A549 (cell line): ENCODE measurements at regions not wholly inside any gene's neighbourhood (a gene's known extent, or its start where the extent isn't known, plus 50 kb on each side); places are given as distances from the start of the nearest gene placed in this dataset.

ENCODE experiments used
- ATAC-seq, 2 experiments: fragments of 200-7000 bp in 1 of 2; fragments of >200 bp in 1 of 2; cut with Nextera tagmentation in 1 of 2; cut with Tn5 transposase in 1 of 2; 3 replicates each; pipeline versions ENCODE4 v1.8.0 to v1.9.1; 2018 to 2020; ENCODE audit warnings: mild to moderate bottlenecking in 1 of 2, moderate library complexity in 1 of 2
- CTCF ChIA-PET: fragments of 300-600 bp; sonication (Branson Sonifier 250); formaldehyde crosslinking; extraction: SDS; loops from one replicate; lab custom pipeline; 2021; ENCODE audit warnings: antibody characterized with exemption, inconsistent platforms; lab: Yijun Ruan, JAX
- POLR2A ChIA-PET: fragments of 350-600 bp; formaldehyde crosslinking; extraction: SDS; loops from one replicate; lab custom pipeline; 2021; ENCODE audit warnings: antibody characterized with exemption, inconsistent platforms; lab: Yijun Ruan, JAX
- DNase-seq, 2 experiments: peaks; one replicate each; pipeline versions ENCODE4 v3.0.0 to v3.0.0-alpha.2; 2011 to 2016; ENCODE audit warnings: low read depth in 1 of 2, low spot score in 1 of 2
- FAIRE-seq: peaks from 2 replicates; lab custom pipeline; 2011; peaks lifted over from hg19 to GRCh38; lab: Jason Lieb, UNC
- H3K27ac ChIP-seq, 2 experiments: fragments of >200 bp; sonication (Bioruptor Twin); formaldehyde crosslinking; 3 replicates each; pipeline ENCODE4 v1.5.1; 2016 to 2017
- H3K4me1 ChIP-seq: fragments of >200 bp; sonication (Bioruptor Twin); formaldehyde crosslinking; 3 replicates; pipeline ENCODE4 v1.6.1; 2016
- H3K4me2 ChIP-seq: fragments of >200 bp; sonication (Bioruptor Twin); formaldehyde crosslinking; 3 replicates; pipeline ENCODE4 v1.6.1; 2016
- H3K4me3 ChIP-seq: fragments of >200 bp; sonication (Bioruptor Twin); formaldehyde crosslinking; 3 replicates; pipeline ENCODE4 v1.5.1; 2016
- H3K9me3 ChIP-seq: fragments of >200 bp; sonication (Bioruptor Twin); formaldehyde crosslinking; 3 replicates; pipeline ENCODE4 v1.6.1; 2016
- BHLHE40 ChIP-seq: IDR thresholded peaks from 2 replicates; pipeline ENCODE4 v1.6.1; 2012; ENCODE audit warnings: low read depth, low read length, inconsistent platforms
- CHD2 ChIP-seq: fragments of 150-350 bp; IDR thresholded peaks from 2 replicates; pipeline ENCODE4 v1.6.1; 2014; ENCODE audit warnings: low read length; ENCODE audit not compliant: partially characterized antibody
- CHD4 ChIP-seq: fragments of 200-600 bp; sonication (generic); IDR thresholded peaks from 2 replicates; pipeline ENCODE4 v1.6.1; 2016; ENCODE audit warnings: antibody characterized with exemption, mild to moderate bottlenecking, borderline replicate concordance
- EHF ChIP-seq: fragments of 250-450 bp; sonication (Bioruptor Pico); IDR thresholded peaks from 2 replicates; pipeline ENCODE4 v1.5.0; 2020; ENCODE audit warnings: mild to moderate bottlenecking
- EHMT2 ChIP-seq: fragments of 200-600 bp; sonication (generic); IDR thresholded peaks from 2 replicates; pipeline ENCODE4 v1.6.1; 2016; ENCODE audit warnings: antibody characterized with exemption, low read depth, mild to moderate bottlenecking, moderate library complexity
- FOSL2 ChIP-seq, 2 experiments: fragments of 450-650 bp in 1 of 2; fragments of >200 bp in 1 of 2; sonication (Bioruptor Twin) in 1 of 2; formaldehyde crosslinking; IDR thresholded peaks; 2 replicates each; pipeline versions ENCODE4 v1.5.0 to v1.6.1; 2016 to 2020; ENCODE audit warnings: mild to moderate bottlenecking in 1 of 2, moderate library complexity in 1 of 2
- FOXS1 ChIP-seq: fragments of 250-450 bp; sonication (Bioruptor Pico); IDR thresholded peaks from 2 replicates; pipeline ENCODE4 v1.5.0; 2020; ENCODE audit warnings: mild to moderate bottlenecking, moderate library complexity
- GATA3 ChIP-seq: IDR thresholded peaks from 2 replicates; pipeline ENCODE4 v1.6.1; 2012; ENCODE audit warnings: borderline replicate concordance
- HOXB13 ChIP-seq: fragments of 250-450 bp; sonication (Bioruptor Pico); IDR thresholded peaks from 2 replicates; pipeline ENCODE4 v1.5.0; 2020; ENCODE audit warnings: low read depth, mild to moderate bottlenecking, moderate library complexity
- HOXB5 ChIP-seq: fragments of 250-450 bp; sonication (Bioruptor Pico); IDR thresholded peaks from 2 replicates; pipeline ENCODE4 v1.5.0; 2020; ENCODE audit warnings: mild to moderate bottlenecking, moderate library complexity
- JUN ChIP-seq, 2 experiments: fragments of >200 bp; sonication (Bioruptor Twin); formaldehyde crosslinking; IDR thresholded peaks; 2 replicates in 1 of 2; 3 replicates in 1 of 2; pipeline ENCODE4 v1.6.1; 2016 to 2017
- KDM1A ChIP-seq: fragments of 200-600 bp; sonication (generic); IDR thresholded peaks from 2 replicates; pipeline ENCODE4 v1.6.1; 2016; ENCODE audit warnings: low read depth, mild to moderate bottlenecking
- MYC ChIP-seq: IDR thresholded peaks from 2 replicates; pipeline ENCODE4 v1.6.1; 2012; ENCODE audit warnings: mild to moderate bottlenecking, inconsistent platforms, low read length, improper control_type of control experiment, borderline replicate concordance
- NFE2L2 ChIP-seq: fragments of 150-350 bp; conservative IDR thresholded peaks from 2 replicates; pipeline ENCODE4 v1.6.1; 2014; ENCODE audit warnings: low read length
- NR3C1 ChIP-seq: fragments of >200 bp; sonication (Bioruptor Twin); formaldehyde crosslinking; IDR thresholded peaks from 3 replicates; pipeline ENCODE4 v1.6.1; 2017
- POLR2A ChIP-seq: IDR thresholded peaks from 2 replicates; pipeline ENCODE4 v1.6.1; 2012; ENCODE audit warnings: mild to moderate bottlenecking, low read length
- RARB ChIP-seq: fragments of 250-450 bp; sonication (Bioruptor Pico); IDR thresholded peaks from 2 replicates; pipeline ENCODE4 v1.8.0; 2021; ENCODE audit warnings: mild to moderate bottlenecking, moderate library complexity
- RFX5 ChIP-seq: fragments of 450-650 bp; IDR thresholded peaks from 2 replicates; pipeline ENCODE4 v1.7.1; 2014; ENCODE audit warnings: antibody characterized with exemption, mild to moderate bottlenecking, moderate library complexity
- SMC3 ChIP-seq: fragments of >200 bp; sonication (Bioruptor Twin); formaldehyde crosslinking; IDR thresholded peaks from 3 replicates; pipeline ENCODE4 v1.6.1; 2018; ENCODE audit warnings: inconsistent platforms
- TP53 ChIP-seq: fragments of 250-450 bp; sonication (Bioruptor Pico); IDR thresholded peaks from 2 replicates; pipeline ENCODE4 v1.5.0; 2021; ENCODE audit warnings: mild to moderate bottlenecking, moderate library complexity
- ZNF302 ChIP-seq: fragments of 250-450 bp; sonication (Bioruptor Pico); IDR thresholded peaks from 2 replicates; pipeline ENCODE4 v1.9.0; 2021; ENCODE audit warnings: inconsistent platforms, mild to moderate bottlenecking, moderate library complexity
- WGBS: methylation state at CpG from one replicate; pipeline ENCODE4 v1.1.6; 2017; ENCODE audit errors: missing lambda C conversion rate; 5-methylcytosine and 5-hydroxymethylcytosine counted together
- TF ChIP-seq, protein P1 (sequence below): IDR thresholded peaks from 2 replicates; pipeline ENCODE4 v1.6.1; 2012
- TF ChIP-seq, protein P2 (sequence below): IDR thresholded peaks from 2 replicates; pipeline ENCODE4 v1.6.1; 2012; ENCODE audit warnings: low read depth, borderline replicate concordance
- TF ChIP-seq, protein P3 (sequence below): fragments of 250-450 bp; sonication (Bioruptor Pico); IDR thresholded peaks from 2 replicates; pipeline ENCODE4 v1.5.0; 2021; ENCODE audit warnings: mild to moderate bottlenecking, moderate library complexity, borderline replicate concordance
- TF ChIP-seq, protein P4 (sequence below): fragments of 250-450 bp; sonication (Bioruptor Pico); IDR thresholded peaks from 2 replicates; pipeline ENCODE4 v1.5.0; 2020; ENCODE audit warnings: low read depth, mild to moderate bottlenecking, moderate library complexity
- TF ChIP-seq, protein P5 (sequence below): fragments of 200-600 bp; sonication (generic); IDR thresholded peaks from 2 replicates; pipeline ENCODE4 v1.6.1; 2016; ENCODE audit warnings: antibody characterized with exemption, mild to moderate bottlenecking, moderate library complexity

DNA sequence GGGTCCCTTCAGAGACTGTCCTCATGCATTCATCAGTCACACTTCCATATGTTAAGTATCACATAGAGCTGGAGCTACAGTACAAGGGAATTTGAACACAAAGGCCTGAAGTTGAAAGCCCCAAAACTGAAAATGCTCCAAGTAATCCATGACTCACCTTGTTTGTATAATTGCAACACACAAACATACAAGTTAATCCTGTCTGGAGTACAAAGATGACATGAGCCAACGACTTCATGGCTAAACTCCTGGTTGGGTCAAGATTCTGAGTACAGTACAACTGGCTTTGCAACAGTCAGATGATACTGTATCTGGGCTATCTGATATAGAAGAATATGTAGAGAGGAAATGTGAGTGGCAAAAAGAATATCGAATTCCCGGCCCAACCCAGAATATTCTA lies 73.1 kb upstream of the AASS start:
- WGBS, result 0% methylated on average over 3 of the region's 3 CpGs
- ATAC-seq (no peak), FAIRE-seq (no peak), DNase-seq (no peak)
- ChIA-PET CTCF (interaction anchor here (1.2 to 1.4 kb wide), 2 partner anchors 11 to 297 kb away, joined by 3 to 5 read pairs; no protein-coding TSS in a partner anchor), POLR2A (no interaction called here)
- no peak overlapping the region for H3K4me3 ChIP-seq
- no peaks in the 10 kb centered on the region for H3K4me1 ChIP-seq
- no peak overlapping the region for H3K4me2 ChIP-seq
- no peak overlapping the region for H3K27ac ChIP-seq
- TF ChIP-seq RARB (CRISPR knock-in tag), result no peak
- no peak for TF ChIP-seq FOSL2 (IDR thresholded peaks at IDR 0.05)
- TF ChIP-seq FOSL2 (CRISPR knock-in tag; IDR thresholded peaks at IDR 0.05), result peak; percentile 48; the same call in 1 of the 2 replicates
- no peak for TF ChIP-seq EHMT2
- no peak for TF ChIP-seq EHF (CRISPR knock-in tag)
- no peaks in the 10 kb centered on the region for H3K9me3 ChIP-seq

DNA sequence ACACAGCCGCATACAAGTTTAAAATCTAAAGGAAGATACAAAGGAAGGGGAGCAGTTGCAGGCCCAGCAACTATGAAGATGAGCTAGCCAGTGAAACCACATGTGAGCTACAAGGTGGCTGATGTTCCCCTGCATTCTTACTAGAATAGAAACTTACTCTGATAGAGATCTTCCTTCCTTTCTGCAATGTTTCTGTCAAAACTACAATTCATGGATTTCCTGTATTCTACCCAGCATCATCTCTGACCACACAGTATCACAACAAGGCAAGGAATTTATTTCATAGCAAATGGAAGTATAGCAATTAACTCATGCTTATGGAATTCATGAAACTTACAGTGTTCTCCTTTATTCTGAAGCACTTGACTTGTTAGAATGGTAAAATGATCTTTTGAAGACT lies 68.7 kb upstream of the AASS start:
- no peak overlapping the region for H3K4me2 ChIP-seq
- WGBS, result 39% methylated on average over 1 of the region's 1 CpG
- H3K4me3 ChIP-seq, result no peak overlapping the region
- H3K4me1 ChIP-seq, result no peaks in the 10 kb centered on the region
- CTCF ChIA-PET, result no interaction called here
- ATAC-seq, result no peak
- POLR2A ChIA-PET, result no interaction called here
- no peak for FAIRE-seq
- H3K9me3 ChIP-seq, result no peaks in the 10 kb centered on the region
- DNase-seq, result no peak
- TF ChIP-seq CHD4 (no peak), HOXB5 (no peak), POLR2A (no peak), NR3C1 (no peak), HOXB13 (CRISPR knock-in tag) (no peak), EHMT2 (no peak), MYC (no peak), NFE2L2 (no peak), CHD2 (no peak), RARB (CRISPR knock-in tag) (no peak), FOXS1 (CRISPR knock-in tag) (no peak), BHLHE40 (no peak), TP53 (CRISPR knock-in tag) (no peak)
- TF ChIP-seq, protein P1, sequence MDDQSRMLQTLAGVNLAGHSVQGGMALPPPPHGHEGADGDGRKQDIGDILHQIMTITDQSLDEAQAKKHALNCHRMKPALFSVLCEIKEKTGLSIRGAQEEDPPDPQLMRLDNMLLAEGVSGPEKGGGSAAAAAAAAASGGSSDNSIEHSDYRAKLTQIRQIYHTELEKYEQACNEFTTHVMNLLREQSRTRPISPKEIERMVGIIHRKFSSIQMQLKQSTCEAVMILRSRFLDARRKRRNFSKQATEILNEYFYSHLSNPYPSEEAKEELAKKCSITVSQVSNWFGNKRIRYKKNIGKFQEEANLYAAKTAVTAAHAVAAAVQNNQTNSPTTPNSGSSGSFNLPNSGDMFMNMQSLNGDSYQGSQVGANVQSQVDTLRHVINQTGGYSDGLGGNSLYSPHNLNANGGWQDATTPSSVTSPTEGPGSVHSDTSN, result no peak
- TF ChIP-seq, protein P2, sequence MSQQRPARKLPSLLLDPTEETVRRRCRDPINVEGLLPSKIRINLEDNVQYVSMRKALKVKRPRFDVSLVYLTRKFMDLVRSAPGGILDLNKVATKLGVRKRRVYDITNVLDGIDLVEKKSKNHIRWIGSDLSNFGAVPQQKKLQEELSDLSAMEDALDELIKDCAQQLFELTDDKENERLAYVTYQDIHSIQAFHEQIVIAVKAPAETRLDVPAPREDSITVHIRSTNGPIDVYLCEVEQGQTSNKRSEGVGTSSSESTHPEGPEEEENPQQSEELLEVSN, result no peak
- TF ChIP-seq, protein P3, sequence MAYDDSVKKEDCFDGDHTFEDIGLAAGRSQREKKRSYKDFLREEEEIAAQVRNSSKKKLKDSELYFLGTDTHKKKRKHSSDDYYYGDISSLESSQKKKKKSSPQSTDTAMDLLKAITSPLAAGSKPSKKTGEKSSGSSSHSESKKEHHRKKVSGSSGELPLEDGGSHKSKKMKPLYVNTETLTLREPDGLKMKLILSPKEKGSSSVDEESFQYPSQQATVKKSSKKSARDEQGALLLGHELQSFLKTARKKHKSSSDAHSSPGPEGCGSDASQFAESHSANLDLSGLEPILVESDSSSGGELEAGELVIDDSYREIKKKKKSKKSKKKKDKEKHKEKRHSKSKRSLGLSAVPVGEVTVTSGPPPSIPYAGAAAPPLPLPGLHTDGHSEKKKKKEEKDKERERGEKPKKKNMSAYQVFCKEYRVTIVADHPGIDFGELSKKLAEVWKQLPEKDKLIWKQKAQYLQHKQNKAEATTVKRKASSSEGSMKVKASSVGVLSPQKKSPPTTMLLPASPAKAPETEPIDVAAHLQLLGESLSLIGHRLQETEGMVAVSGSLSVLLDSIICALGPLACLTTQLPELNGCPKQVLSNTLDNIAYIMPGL (CRISPR knock-in tag), result no peak
- TF ChIP-seq, protein P4, sequence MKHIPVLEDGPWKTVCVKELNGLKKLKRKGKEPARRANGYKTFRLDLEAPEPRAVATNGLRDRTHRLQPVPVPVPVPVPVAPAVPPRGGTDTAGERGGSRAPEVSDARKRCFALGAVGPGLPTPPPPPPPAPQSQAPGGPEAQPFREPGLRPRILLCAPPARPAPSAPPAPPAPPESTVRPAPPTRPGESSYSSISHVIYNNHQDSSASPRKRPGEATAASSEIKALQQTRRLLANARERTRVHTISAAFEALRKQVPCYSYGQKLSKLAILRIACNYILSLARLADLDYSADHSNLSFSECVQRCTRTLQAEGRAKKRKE (CRISPR knock-in tag), result no peak
- H3K27ac ChIP-seq, result no peak overlapping the region

DNA sequence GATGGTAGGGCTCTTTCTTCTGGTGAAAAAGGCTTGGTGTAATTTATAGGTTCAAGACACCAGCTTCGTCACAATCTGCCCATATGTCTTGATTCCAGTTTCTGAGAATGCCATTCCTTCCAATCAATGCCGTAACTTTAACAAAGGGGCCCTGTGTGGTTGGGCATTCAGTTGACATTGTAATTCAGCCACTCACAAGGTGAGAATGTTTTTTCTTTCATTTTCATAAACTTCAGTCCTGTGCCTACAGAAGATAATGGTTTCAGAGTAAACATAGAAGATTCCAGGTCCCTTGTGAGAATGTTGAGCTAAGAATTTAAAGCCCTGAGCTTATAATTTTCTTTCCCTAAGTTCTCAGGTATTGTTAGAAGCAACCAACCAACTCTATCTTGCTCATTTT lies 67.3 kb upstream of the AASS start:
- CTCF ChIA-PET, result no interaction called here
- DNase-seq (no peak), FAIRE-seq (no peak), ATAC-seq (no peak)
- Histone ChIP-seq H3K27ac (no peak overlapping the region), H3K4me1 (no peaks in the 10 kb centered on the region), H3K4me3 (no peak overlapping the region), H3K9me3 (no peaks in the 10 kb centered on the region), H3K4me2 (no peak overlapping the region)
- TF ChIP-seq JUN (IDR thresholded peaks at IDR 0.05) (no peak), ZNF302 (CRISPR knock-in tag) (no peak), GATA3 (no peak), HOXB13 (CRISPR knock-in tag) (no peak), NFE2L2 (no peak), KDM1A (no peak), TP53 (CRISPR knock-in tag) (no peak), CHD2 (no peak), SMC3 (no peak), EHMT2 (no peak), RFX5 (no peak)
- TF ChIP-seq, protein P5, sequence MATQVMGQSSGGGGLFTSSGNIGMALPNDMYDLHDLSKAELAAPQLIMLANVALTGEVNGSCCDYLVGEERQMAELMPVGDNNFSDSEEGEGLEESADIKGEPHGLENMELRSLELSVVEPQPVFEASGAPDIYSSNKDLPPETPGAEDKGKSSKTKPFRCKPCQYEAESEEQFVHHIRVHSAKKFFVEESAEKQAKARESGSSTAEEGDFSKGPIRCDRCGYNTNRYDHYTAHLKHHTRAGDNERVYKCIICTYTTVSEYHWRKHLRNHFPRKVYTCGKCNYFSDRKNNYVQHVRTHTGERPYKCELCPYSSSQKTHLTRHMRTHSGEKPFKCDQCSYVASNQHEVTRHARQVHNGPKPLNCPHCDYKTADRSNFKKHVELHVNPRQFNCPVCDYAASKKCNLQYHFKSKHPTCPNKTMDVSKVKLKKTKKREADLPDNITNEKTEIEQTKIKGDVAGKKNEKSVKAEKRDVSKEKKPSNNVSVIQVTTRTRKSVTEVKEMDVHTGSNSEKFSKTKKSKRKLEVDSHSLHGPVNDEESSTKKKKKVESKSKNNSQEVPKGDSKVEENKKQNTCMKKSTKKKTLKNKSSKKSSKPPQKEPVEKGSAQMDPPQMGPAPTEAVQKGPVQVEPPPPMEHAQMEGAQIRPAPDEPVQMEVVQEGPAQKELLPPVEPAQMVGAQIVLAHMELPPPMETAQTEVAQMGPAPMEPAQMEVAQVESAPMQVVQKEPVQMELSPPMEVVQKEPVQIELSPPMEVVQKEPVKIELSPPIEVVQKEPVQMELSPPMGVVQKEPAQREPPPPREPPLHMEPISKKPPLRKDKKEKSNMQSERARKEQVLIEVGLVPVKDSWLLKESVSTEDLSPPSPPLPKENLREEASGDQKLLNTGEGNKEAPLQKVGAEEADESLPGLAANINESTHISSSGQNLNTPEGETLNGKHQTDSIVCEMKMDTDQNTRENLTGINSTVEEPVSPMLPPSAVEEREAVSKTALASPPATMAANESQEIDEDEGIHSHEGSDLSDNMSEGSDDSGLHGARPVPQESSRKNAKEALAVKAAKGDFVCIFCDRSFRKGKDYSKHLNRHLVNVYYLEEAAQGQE, result no peak
- TF ChIP-seq, protein P2, result no peak
- 0% methylated on average over 2 of the region's 2 CpGs for WGBS
- POLR2A ChIA-PET, result no interaction called here
